HCT116 (cell line): ENCODE measurements at regions not wholly inside any gene's neighbourhood (a gene's known extent, or its start where the extent isn't known, plus 50 kb on each side); places are given as distances from the start of the nearest gene placed in this dataset.

Experiments used
- ATAC-seq: fragments of 200-7000 bp; cut with Tn5 transposase; 2 replicates; pipeline ENCODE4 v1.9.1; 2020; ENCODE audit warnings: mild to moderate bottlenecking, moderate library complexity
- BruUV-seq: library from RNA; stranded (reverse); fragments of 400-500 nt; replicated peaks from 2 replicates; lab custom pipeline; 2021; lab: Mats Ljungman, UMichigan
- CTCF ChIA-PET: fragments of 300-600 bp; sonication (Branson Sonifier 250); formaldehyde crosslinking; loops from one replicate; lab custom pipeline; 2021; ENCODE audit warnings: antibody characterized with exemption; lab: Charles Lee
- POLR2A ChIA-PET: fragments of 300-600, 350-600 bp; sonication (Branson Sonifier 250); formaldehyde crosslinking; loops from one replicate; lab custom pipeline; 2021; ENCODE audit warnings: antibody characterized with exemption; lab: Charles Lee
- RAD21 ChIA-PET, 2 experiments: fragments of 300-600 bp; sonication (Branson Sonifier 250); formaldehyde crosslinking; loops; one replicate each; lab custom pipeline; 2023; ENCODE audit warnings: low total read pairs in 2 of 2; ENCODE audit not compliant: uncharacterized antibody in 2 of 2, unreplicated experiment in 2 of 2, low non-redundant PET in 1 of 2; lab: Charles Lee
- DNase-seq: peaks from one replicate; pipeline ENCODE4 v3.0.0-alpha.2; 2010; ENCODE audit warnings: low read depth, low spot score
- H2AFZ ChIP-seq: fragments of 200-600 bp; shearing (Covaris generic), sonication (generic); 2 replicates; pipeline ENCODE4 v1.6.1; 2017; ENCODE audit warnings: low read depth, mixed run types, mixed read lengths, antibody characterized with exemption, low read length; ENCODE audit not compliant: poor library complexity, severe bottlenecking
- H3K27ac ChIP-seq: 2 replicates; pipeline ENCODE4 v1.5.1; 2012; ENCODE audit warnings: low read depth, low read length
- H3K27me3 ChIP-seq: fragments of 200-600 bp; sonication (generic); 2 replicates; pipeline ENCODE4 v1.6.1; 2016; ENCODE audit warnings: mixed run types, low read length, mixed read lengths; ENCODE audit not compliant: insufficient read depth
- H3K36me3 ChIP-seq, 2 experiments: fragments of 200-500 bp in 1 of 2; fragments of 200-600 bp in 1 of 2; sonication (Bioruptor generic) in 1 of 2; sonication (generic) in 1 of 2; 2 replicates each; pipeline versions ENCODE4 v1.5.1 to v1.6.1; 2014 to 2016; ENCODE audit warnings: low read length in 2 of 2, inconsistent platforms in 1 of 2, mixed read lengths in 1 of 2, mixed run types in 1 of 2; ENCODE audit not compliant: insufficient read depth in 2 of 2, control insufficient read depth in 1 of 2
- H3K4me1 ChIP-seq, 2 experiments: fragments of 200-600 bp in 1 of 2; sonication (generic) in 1 of 2; 2 replicates each; pipeline versions ENCODE4 v1.5.1 to v1.6.1; 2012 to 2017; ENCODE audit warnings: low read length in 2 of 2, inconsistent platforms in 1 of 2, mild to moderate bottlenecking in 1 of 2, mixed read lengths in 1 of 2, mixed run types in 1 of 2, moderate library complexity in 1 of 2; ENCODE audit not compliant: insufficient read depth in 2 of 2, control insufficient read depth in 1 of 2
- H3K4me2 ChIP-seq: fragments of 200-600 bp; sonication (generic); 2 replicates; pipeline ENCODE4 v1.6.1; 2017; ENCODE audit warnings: mixed run types, low read length, mixed read lengths
- H3K4me3 ChIP-seq, 2 experiments: fragments of 200-600 bp in 1 of 2; sonication (generic) in 1 of 2; replicated peaks in 1 of 2; 2 replicates each; pipeline ENCODE4 v1.5.1; 2011 to 2016; ENCODE audit warnings: low read length in 2 of 2, control low read depth in 1 of 2, low read depth in 1 of 2, mild to moderate bottlenecking in 1 of 2, mixed read lengths in 1 of 2, mixed run types in 1 of 2
- H3K79me2 ChIP-seq: fragments of 200-600 bp; sonication (generic); 2 replicates; pipeline ENCODE4 v1.6.1; 2017; ENCODE audit warnings: mild to moderate bottlenecking, mixed run types, low read length, moderate library complexity, mixed read lengths; ENCODE audit not compliant: insufficient read depth
- H3K9ac ChIP-seq: fragments of 200-600 bp; sonication (generic); 2 replicates; pipeline ENCODE4 v1.6.1; 2016; ENCODE audit warnings: low read length, mixed read lengths
- H3K9me2 ChIP-seq: fragments of 200-600 bp; sonication (generic), shearing (Covaris generic); 2 replicates; pipeline ENCODE4 v1.6.1; 2017; ENCODE audit warnings: mixed run types, mild to moderate bottlenecking, moderate library complexity; ENCODE audit not compliant: insufficient read depth
- H3K9me3 ChIP-seq, 2 experiments: fragments of 200-500 bp in 1 of 2; fragments of 200-600 bp in 1 of 2; sonication (Bioruptor generic) in 1 of 2; sonication (generic) in 1 of 2; 2 replicates each; pipeline ENCODE4 v1.6.1; 2014 to 2017; ENCODE audit warnings: low read length in 2 of 2, mixed read lengths in 2 of 2, inconsistent platforms in 1 of 2, low read depth in 1 of 2, mild to moderate bottlenecking in 1 of 2, mixed run types in 1 of 2, moderate library complexity in 1 of 2; ENCODE audit not compliant: control insufficient read depth in 1 of 2, insufficient read depth in 1 of 2
- H4K20me1 ChIP-seq: fragments of 200-600 bp; sonication (generic), shearing (Covaris generic); 2 replicates; pipeline ENCODE4 v1.6.1; 2017; ENCODE audit warnings: mixed run types, mild to moderate bottlenecking, moderate library complexity; ENCODE audit not compliant: insufficient read depth
- CEBPB ChIP-seq: IDR thresholded peaks from 2 replicates; pipeline ENCODE4 v1.6.1; 2012; ENCODE audit warnings: low read depth
- EGR1 ChIP-seq: IDR thresholded peaks from 2 replicates; pipeline ENCODE4 v1.6.1; 2012; ENCODE audit warnings: low read depth
- ELF1 ChIP-seq: IDR thresholded peaks from 2 replicates; pipeline ENCODE4 v1.6.1; 2012; ENCODE audit warnings: low read depth, borderline replicate concordance
- FOSL1 ChIP-seq: IDR thresholded peaks from 2 replicates; pipeline ENCODE4 v1.6.1; 2012; ENCODE audit warnings: low read depth
- JUND ChIP-seq: IDR thresholded peaks from 2 replicates; pipeline ENCODE4 v1.6.1; 2012
- POLR2AphosphoS5 ChIP-seq: IDR thresholded peaks from 2 replicates; pipeline ENCODE4 v1.6.1; 2011; ENCODE audit warnings: mild to moderate bottlenecking, low read depth, low read length, moderate library complexity
- RAD21 ChIP-seq: IDR thresholded peaks from 2 replicates; pipeline ENCODE4 v1.6.1; 2012; ENCODE audit warnings: low read depth, mild to moderate bottlenecking
- SRF ChIP-seq: IDR thresholded peaks from 2 replicates; pipeline ENCODE4 v1.6.1; 2012; ENCODE audit warnings: low read depth
- YY1 ChIP-seq: IDR thresholded peaks from 2 replicates; pipeline ENCODE4 v1.6.1; 2011; ENCODE audit warnings: low read length, low read depth, moderate library complexity, mild to moderate bottlenecking; ENCODE audit not compliant: insufficient replicate concordance; ENCODE audit errors: extremely low read depth
- intact Hi-C: fragments of 100-400 bp; cut with micrococcal nuclease; formaldehyde crosslinking; loops from 2 replicates; pipeline ENCODE4 v1.10.0; 2022
- TF ChIP-seq, protein P1 (sequence below): IDR thresholded peaks from 2 replicates; pipeline ENCODE4 v1.6.1; 2012
- TF ChIP-seq, protein P2 (sequence below), 3 experiments: fragments of 200-600 bp in 1 of 3; sonication (generic) in 1 of 3; IDR thresholded peaks in 2 of 3; conservative IDR thresholded peaks in 1 of 3; 2 replicates each; pipeline ENCODE4 v1.5.1; 2012 to 2017; ENCODE audit warnings: low read depth in 2 of 3, low read length in 2 of 3, antibody characterized with exemption in 1 of 3, borderline replicate concordance in 1 of 3, control low read depth in 1 of 3, mild to moderate bottlenecking in 1 of 3, mixed read lengths in 1 of 3, mixed run types in 1 of 3, moderate library complexity in 1 of 3; ENCODE audit not compliant: insufficient read depth in 1 of 3

DNA sequence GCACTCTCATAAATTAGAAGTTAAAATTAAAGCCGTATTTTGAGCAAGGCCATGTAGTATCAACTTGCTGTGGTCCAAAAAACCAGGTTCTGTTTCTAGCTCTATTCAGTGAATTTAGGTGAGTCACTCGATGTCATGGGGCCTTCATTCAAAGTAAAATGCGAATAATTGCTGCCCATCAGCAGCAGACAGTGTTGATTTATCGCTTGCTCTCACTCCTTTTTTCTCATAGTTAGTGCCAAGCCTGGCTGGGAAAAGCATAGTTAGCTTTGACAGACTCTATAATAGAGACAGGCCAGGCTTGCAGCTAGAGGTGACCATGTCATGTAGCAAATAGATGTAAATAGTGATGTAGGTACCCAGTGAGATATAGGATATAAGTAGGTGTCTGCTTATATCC lies 136.0 kb downstream of the EDN1 start:
- ChIA-PET RAD21 (no interaction called here), POLR2A (no interaction called here), CTCF (no interaction called here)
- no peak for ATAC-seq
- H4K20me1 ChIP-seq: no peaks in the 10 kb centered on the region
- H3K4me3 ChIP-seq: no peak overlapping the region
- no peak overlapping the region for H3K9ac ChIP-seq
- no peaks in the 10 kb centered on the region for H3K27me3 ChIP-seq
- no peaks in the 10 kb centered on the region for H3K9me3 ChIP-seq
- H2AFZ ChIP-seq: no peak overlapping the region
- intact Hi-C loops: no loop called here
- no peak overlapping the region for H3K4me2 ChIP-seq
- no peaks in the 10 kb centered on the region for H3K9me2 ChIP-seq
- no peak overlapping the region for H3K27ac ChIP-seq
- BruUV-seq: no TSS peak
- TF ChIP-seq JUND: no peak
- no peak for TF ChIP-seq RAD21
- TF ChIP-seq YY1: no peak
- no peak for TF ChIP-seq EGR1
- TF ChIP-seq, protein P1, sequence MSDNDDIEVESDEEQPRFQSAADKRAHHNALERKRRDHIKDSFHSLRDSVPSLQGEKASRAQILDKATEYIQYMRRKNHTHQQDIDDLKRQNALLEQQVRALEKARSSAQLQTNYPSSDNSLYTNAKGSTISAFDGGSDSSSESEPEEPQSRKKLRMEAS: no peak
- no peak for TF ChIP-seq SRF
- no peak for TF ChIP-seq FOSL1
- TF ChIP-seq POLR2AphosphoS5: no peak
- no peak for TF ChIP-seq CEBPB
- no peak for TF ChIP-seq ELF1
- TF ChIP-seq, protein P2, sequence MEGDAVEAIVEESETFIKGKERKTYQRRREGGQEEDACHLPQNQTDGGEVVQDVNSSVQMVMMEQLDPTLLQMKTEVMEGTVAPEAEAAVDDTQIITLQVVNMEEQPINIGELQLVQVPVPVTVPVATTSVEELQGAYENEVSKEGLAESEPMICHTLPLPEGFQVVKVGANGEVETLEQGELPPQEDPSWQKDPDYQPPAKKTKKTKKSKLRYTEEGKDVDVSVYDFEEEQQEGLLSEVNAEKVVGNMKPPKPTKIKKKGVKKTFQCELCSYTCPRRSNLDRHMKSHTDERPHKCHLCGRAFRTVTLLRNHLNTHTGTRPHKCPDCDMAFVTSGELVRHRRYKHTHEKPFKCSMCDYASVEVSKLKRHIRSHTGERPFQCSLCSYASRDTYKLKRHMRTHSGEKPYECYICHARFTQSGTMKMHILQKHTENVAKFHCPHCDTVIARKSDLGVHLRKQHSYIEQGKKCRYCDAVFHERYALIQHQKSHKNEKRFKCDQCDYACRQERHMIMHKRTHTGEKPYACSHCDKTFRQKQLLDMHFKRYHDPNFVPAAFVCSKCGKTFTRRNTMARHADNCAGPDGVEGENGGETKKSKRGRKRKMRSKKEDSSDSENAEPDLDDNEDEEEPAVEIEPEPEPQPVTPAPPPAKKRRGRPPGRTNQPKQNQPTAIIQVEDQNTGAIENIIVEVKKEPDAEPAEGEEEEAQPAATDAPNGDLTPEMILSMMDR (IDR thresholded peaks at IDR 0.05 in 2 of 3, conservative IDR thresholded peaks at IDR 0.05 in 1 of 3; ENCODE audit: borderline replicate concordance in 1 of 3, insufficient read depth in 1 of 3, low read depth in 2 of 3, low read length in 2 of 3): no peak
- H3K4me1 ChIP-seq: no peaks in the 10 kb centered on the region
- H3K36me3 ChIP-seq: no peaks in the 10 kb centered on the region
- no peak for DNase-seq
- no peaks in the 10 kb centered on the region for H3K79me2 ChIP-seq
